ENCODE measurements at regions not wholly inside any gene's neighbourhood (a gene's known extent, or its start where the extent isn't known, plus 50 kb on each side); places are given as distances from the start of the nearest gene placed in this dataset.

GRCh38 chr18:25592804-25593360 is 240.9 kb upstream of the ZNF521 start:
- H3K36me3 Mint-ChIP-seq (ENCODE audit: low read depth), result no peaks in the 10 kb centered on the region
- intact Hi-C loops (cut with DNase I, micrococcal nuclease), result no loop called here
- H3K27me3 Mint-ChIP-seq, result no peaks in the 10 kb centered on the region
- H3K4me3 Mint-ChIP-seq, result no peak overlapping the region
- ATAC-seq, result no peak
- H3K9me3 Mint-ChIP-seq (ENCODE audit: low read depth), result peaks cover 3% of the 10 kb centered on the region
- POLR2A ChIA-PET, result no interaction called here
- H3K27ac Mint-ChIP-seq, result no peak overlapping the region
- no peaks in the 10 kb centered on the region for H3K4me1 Mint-ChIP-seq
- DNase-seq, result no peak
- CTCF ChIA-PET, result no interaction called here

DNA sequence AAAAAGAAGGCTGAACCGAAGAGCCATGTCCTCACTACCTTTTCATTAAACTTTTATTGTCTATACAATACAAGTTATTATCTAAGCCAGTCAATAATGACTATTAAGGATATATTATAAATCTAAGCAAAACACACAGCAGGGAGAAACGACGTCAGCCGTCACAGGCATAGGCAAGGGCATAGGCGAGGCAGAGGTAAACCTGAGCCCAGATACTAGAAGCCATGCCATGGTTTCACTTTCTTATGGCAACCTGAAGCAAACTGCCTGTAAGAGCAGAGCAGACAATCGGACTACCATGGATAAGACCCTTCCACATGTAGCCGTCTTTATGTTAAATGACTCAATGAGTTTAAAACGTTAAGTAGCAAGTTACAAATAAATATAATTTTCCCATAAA is 238.5 kb upstream of the ZNF521 start:
- ChIA-PET CTCF (no interaction called here), POLR2A (no interaction called here)
- ATAC-seq, result no peak
- no peak overlapping the region for H3K27ac Mint-ChIP-seq
- H3K27me3 Mint-ChIP-seq, result no peaks in the 10 kb centered on the region
- H3K4me1 Mint-ChIP-seq, result no peaks in the 10 kb centered on the region
- H3K9me3 Mint-ChIP-seq (ENCODE audit: low read depth), result peaks cover 6% of the 10 kb centered on the region
- intact Hi-C loops (cut with DNase I, micrococcal nuclease), result no loop called here
- no peak for DNase-seq
- no peaks in the 10 kb centered on the region for H3K36me3 Mint-ChIP-seq (ENCODE audit: low read depth)
- no peak overlapping the region for H3K4me3 Mint-ChIP-seq

DNA sequence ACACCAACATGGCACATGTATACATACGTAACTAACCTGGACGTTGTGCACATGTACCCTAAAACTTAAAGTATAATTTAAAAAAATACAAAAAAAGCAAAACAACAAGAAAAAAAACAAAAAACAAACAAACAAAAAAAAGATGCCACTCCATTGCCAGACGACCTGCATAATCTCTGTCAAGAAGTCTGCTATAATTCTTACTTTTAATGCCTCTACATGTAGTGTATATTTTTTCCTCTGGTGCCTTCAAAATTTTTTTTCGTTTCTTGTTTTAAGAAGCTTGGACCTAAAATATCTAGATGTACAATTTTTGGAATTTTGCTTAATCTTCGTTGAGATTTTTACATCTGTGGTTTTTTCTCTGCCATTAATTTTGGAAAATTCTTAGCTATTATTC is 235.6 kb upstream of the ZNF521 start:
- H3K4me1 Mint-ChIP-seq, result no peaks in the 10 kb centered on the region
- intact Hi-C loops (cut with DNase I, micrococcal nuclease), result no loop called here
- no peaks in the 10 kb centered on the region for H3K36me3 Mint-ChIP-seq (ENCODE audit: low read depth)
- no peak overlapping the region for H3K27ac Mint-ChIP-seq
- CTCF ChIA-PET, result no interaction called here
- ATAC-seq, result no peak
- H3K27me3 Mint-ChIP-seq, result no peaks in the 10 kb centered on the region
- DNase-seq, result no peak
- POLR2A ChIA-PET, result no interaction called here
- peaks cover 6% of the 10 kb centered on the region for H3K9me3 Mint-ChIP-seq (ENCODE audit: low read depth)
- no peak overlapping the region for H3K4me3 Mint-ChIP-seq

DNA sequence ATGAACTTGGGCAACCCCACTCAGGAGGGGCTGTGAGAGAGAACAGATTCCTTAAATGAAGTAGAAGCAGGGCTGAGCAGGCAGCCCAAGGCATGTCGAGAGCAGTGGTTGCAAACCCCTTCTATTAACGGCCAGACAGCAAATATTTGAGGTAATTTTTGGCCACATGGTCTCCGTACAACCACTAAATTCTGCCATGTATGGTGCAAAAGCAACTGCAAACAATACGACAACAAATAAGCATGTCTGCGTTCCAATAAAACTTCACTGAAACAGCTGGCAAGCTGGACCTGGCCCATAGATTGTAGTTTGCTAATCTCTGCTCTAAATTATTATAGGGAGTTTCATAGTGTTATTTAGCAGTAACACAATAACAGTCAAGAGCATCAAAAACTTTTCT is 217.0 kb upstream of the ZNF521 start:
- ChIA-PET POLR2A (no interaction called here), CTCF (interaction anchor here (0.5 kb wide), 1 partner anchor 151 kb away, joined by 3 read pairs; no protein-coding TSS in a partner anchor)
- intact Hi-C loops (cut with DNase I, micrococcal nuclease), result loop anchor here in 1 of 2 experiments (10.0 kb wide), 1 partner anchor 326 kb away; no protein-coding TSS in a partner anchor
- Mint-ChIP-seq H3K4me3 (no peak overlapping the region), H3K4me1 (no peaks in the 10 kb centered on the region), H3K9me3 (ENCODE audit: low read depth) (no peaks in the 10 kb centered on the region), H3K27ac (no peak overlapping the region), H3K36me3 (ENCODE audit: low read depth) (no peaks in the 10 kb centered on the region), H3K27me3 (no peaks in the 10 kb centered on the region)
- DNase-seq (no peak), ATAC-seq (no peak)

GRCh38 chr18:25563816-25564683 is 212.1 kb upstream of the ZNF521 start:
- intact Hi-C loops (cut with DNase I, micrococcal nuclease), result loop anchor here in 1 of 2 experiments (10.0 kb wide), 1 partner anchor 331 kb away; no protein-coding TSS in a partner anchor
- no peak for ATAC-seq
- no peak overlapping the region for H3K27ac Mint-ChIP-seq
- H3K9me3 Mint-ChIP-seq (ENCODE audit: low read depth), result no peaks in the 10 kb centered on the region
- H3K36me3 Mint-ChIP-seq (ENCODE audit: low read depth), result no peaks in the 10 kb centered on the region
- no peaks in the 10 kb centered on the region for H3K27me3 Mint-ChIP-seq
- DNase-seq, result no peak
- POLR2A ChIA-PET, result no interaction called here
- H3K4me3 Mint-ChIP-seq, result no peak overlapping the region
- CTCF ChIA-PET, result no interaction called here
- H3K4me1 Mint-ChIP-seq, result no peaks in the 10 kb centered on the region

GRCh38 chr18:25563346-25563745 is 211.4 kb upstream of the ZNF521 start:
- ATAC-seq (no peak), DNase-seq (no peak)
- no peaks in the 10 kb centered on the region for H3K4me1 Mint-ChIP-seq
- H3K4me3 Mint-ChIP-seq, result no peak overlapping the region
- H3K36me3 Mint-ChIP-seq (ENCODE audit: low read depth), result no peaks in the 10 kb centered on the region
- no peaks in the 10 kb centered on the region for H3K9me3 Mint-ChIP-seq (ENCODE audit: low read depth)
- intact Hi-C loops (cut with DNase I, micrococcal nuclease), result loop anchor here in 1 of 2 experiments (10.0 kb wide), 1 partner anchor 331 kb away; no protein-coding TSS in a partner anchor
- H3K27me3 Mint-ChIP-seq, result no peaks in the 10 kb centered on the region
- ChIA-PET CTCF (no interaction called here), POLR2A (no interaction called here)
- no peak overlapping the region for H3K27ac Mint-ChIP-seq

- peak; percentile 22 for DNase-seq
- POLR2A ChIA-PET, result no interaction called here
- Mint-ChIP-seq H3K4me1 (no peaks in the 10 kb centered on the region), H3K9me3 (ENCODE audit: low read depth) (no peaks in the 10 kb centered on the region), H3K4me3 (no peak overlapping the region), H3K36me3 (ENCODE audit: low read depth) (no peaks in the 10 kb centered on the region), H3K27me3 (no peaks in the 10 kb centered on the region), H3K27ac (no peak overlapping the region)
- intact Hi-C loops (cut with DNase I, micrococcal nuclease), result loop anchor here in 1 of 2 experiments (10.0 kb wide), 1 partner anchor 333 kb away; no protein-coding TSS in a partner anchor
- CTCF ChIA-PET, result no interaction called here
- no peak for ATAC-seq
Observed at GRCh38 chr18:25561918-25562317, 210.0 kb upstream of the ZNF521 start.

DNA sequence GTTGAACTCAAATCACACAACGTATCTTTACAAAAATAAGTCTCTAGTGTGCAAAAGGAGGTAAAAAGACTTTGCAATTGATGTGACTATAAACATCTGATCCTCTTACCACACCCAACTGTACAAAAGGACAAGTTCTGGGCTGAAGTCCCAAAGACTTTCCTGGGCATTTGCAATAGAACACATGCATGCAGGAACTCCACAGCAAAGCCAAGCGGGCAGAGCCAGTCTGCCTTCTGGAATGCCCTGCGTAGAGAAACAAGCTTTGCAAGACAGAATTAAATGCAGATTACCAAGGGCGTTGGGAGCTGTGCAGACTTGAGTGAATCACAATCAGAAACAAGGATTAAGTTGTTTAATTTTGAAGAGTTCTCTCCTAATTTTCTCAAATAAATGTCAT is 208.4 kb upstream of the ZNF521 start:
- Mint-ChIP-seq H3K9me3 (ENCODE audit: low read depth) (no peaks in the 10 kb centered on the region), H3K27ac (no peak overlapping the region), H3K4me1 (no peaks in the 10 kb centered on the region), H3K27me3 (no peaks in the 10 kb centered on the region), H3K4me3 (no peak overlapping the region), H3K36me3 (ENCODE audit: low read depth) (no peaks in the 10 kb centered on the region)
- POLR2A ChIA-PET, result no interaction called here
- ATAC-seq (no peak), DNase-seq (no peak)
- intact Hi-C loops (cut with DNase I, micrococcal nuclease), result loop anchor here in 1 of 2 experiments (10.0 kb wide), 1 partner anchor 334 kb away; no protein-coding TSS in a partner anchor
- CTCF ChIA-PET, result no interaction called here

GRCh38 chr18:25557011-25557410 is 205.0 kb upstream of the ZNF521 start:
- CTCF ChIA-PET, result no interaction called here

DNA sequence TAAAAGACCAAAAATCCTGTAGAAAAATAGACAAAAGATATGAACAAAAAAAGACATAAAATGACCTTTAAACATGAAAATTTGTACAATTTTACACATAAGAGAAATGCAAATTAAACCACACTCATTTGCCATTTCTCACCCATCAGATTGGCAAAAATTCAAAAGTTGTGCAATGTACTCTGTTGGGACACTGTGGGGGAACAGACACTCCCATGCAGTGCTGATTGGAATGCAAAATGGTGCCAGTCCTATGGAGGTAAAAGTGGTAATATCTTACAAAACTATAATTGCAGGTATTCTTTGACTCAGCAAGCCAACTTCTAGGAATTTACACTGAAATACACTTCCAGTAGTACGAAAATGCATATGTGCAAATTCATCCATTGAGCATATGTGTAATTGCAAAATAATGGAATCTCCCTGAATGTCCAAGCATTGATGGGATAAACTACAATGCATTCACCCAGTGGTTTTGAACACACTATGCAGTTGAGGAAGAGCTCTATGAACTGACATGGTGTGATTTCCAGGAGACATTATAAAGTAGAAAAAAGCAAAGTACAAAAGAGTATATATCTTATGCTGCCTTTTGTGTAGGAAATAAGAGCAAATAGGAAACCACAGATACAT is 201.8 kb upstream of the ZNF521 start:
- Mint-ChIP-seq H3K4me1 (no peaks in the 10 kb centered on the region), H3K27me3 (no peaks in the 10 kb centered on the region), H3K9me3 (ENCODE audit: low read depth) (no peaks in the 10 kb centered on the region), H3K27ac (no peak overlapping the region), H3K4me3 (no peak overlapping the region), H3K36me3 (ENCODE audit: low read depth) (no peaks in the 10 kb centered on the region)
- ChIA-PET CTCF (no interaction called here), POLR2A (no interaction called here)
- DNase-seq (no peak), ATAC-seq (no peak)
- intact Hi-C loops (cut with DNase I, micrococcal nuclease), result no loop called here

More at GRCh38 chr18:25557011-25557410, 205.0 kb upstream of the ZNF521 start:
- no peaks in the 10 kb centered on the region for H3K27me3 Mint-ChIP-seq
- no peaks in the 10 kb centered on the region for H3K9me3 Mint-ChIP-seq (ENCODE audit: low read depth)
- POLR2A ChIA-PET, result no interaction called here
- no peaks in the 10 kb centered on the region for H3K4me1 Mint-ChIP-seq
- H3K4me3 Mint-ChIP-seq, result no peak overlapping the region
- intact Hi-C loops (cut with DNase I, micrococcal nuclease), result no loop called here
- H3K36me3 Mint-ChIP-seq (ENCODE audit: low read depth), result no peaks in the 10 kb centered on the region
- H3K27ac Mint-ChIP-seq, result no peak overlapping the region
- no peak for DNase-seq
- ATAC-seq, result no peak

DNA sequence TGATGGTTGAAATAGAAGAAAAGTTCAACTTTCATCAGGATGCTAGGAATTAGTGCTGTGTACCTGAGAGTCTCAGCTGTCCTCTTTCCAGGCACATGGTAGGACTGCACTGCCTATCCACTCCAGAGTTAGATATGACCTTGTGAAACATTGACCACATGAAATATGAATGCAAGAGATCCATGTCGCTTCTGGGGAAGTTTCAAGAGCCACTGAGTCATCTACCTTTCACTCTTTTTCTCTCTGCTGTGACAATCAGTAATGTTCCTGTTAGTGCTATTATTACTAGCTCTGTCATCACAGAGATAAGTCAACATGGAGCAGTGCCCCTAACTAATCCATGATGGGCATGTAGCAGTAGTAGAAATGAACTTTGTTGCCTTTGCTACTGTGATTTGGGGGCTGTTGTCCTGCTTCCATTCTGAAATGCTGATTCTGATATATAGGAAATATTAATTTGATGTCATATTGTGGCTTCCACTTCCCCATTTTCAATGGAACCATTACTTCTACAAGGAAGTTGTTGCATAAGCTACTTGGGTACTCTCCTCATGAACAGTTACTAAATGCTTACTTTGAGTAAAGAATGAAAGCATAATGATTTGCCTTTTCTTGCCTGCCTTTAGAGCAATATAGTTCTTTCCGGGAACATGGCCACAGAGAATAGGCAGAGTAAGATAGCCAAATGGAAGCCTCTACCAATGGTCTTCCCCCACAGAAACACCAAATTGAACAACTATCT is 192.8 kb upstream of the ZNF521 start:
- POLR2A ChIA-PET, result no interaction called here
- CTCF ChIA-PET, result no interaction called here
- DNase-seq (no peak), ATAC-seq (no peak)
- H3K27ac Mint-ChIP-seq, result no peak overlapping the region
- H3K4me1 Mint-ChIP-seq, result no peaks in the 10 kb centered on the region
- H3K4me3 Mint-ChIP-seq, result no peak overlapping the region
- H3K27me3 Mint-ChIP-seq, result no peaks in the 10 kb centered on the region
- peaks cover 4% of the 10 kb centered on the region for H3K9me3 Mint-ChIP-seq (ENCODE audit: low read depth)
- intact Hi-C loops (cut with DNase I, micrococcal nuclease), result no loop called here
- no peaks in the 10 kb centered on the region for H3K36me3 Mint-ChIP-seq (ENCODE audit: low read depth)

All from activated CD4-positive, alpha-beta T cell treated with anti-CD3 and anti-CD28 coated beads for 36 hours (primary cell).